GM19328 (cell line): ENCODE measurements at regions not wholly inside any gene's neighbourhood (a gene's known extent, or its start where the extent isn't known, plus 50 kb on each side); places are given as distances from the start of the nearest gene placed in this dataset.

ENCODE experiments used
- ATAC-seq: cut with Tn5 transposase; IDR thresholded peaks from one replicate; pipeline ENCODE4 v1.9.1; 2021; ENCODE audit warnings: mild to moderate bottlenecking, moderate library complexity; ENCODE audit not compliant: unreplicated experiment

GRCh38 chrX:16222151-16222550, 54.9 kb downstream of the MAGEB17 start:
- ATAC-seq: no peak

- ATAC-seq: no peak
Observed at GRCh38 chrX:16223385-16223784, 56.1 kb downstream of the MAGEB17 start.

- peak; percentile 60 for ATAC-seq
Observed at GRCh38 chrX:16239211-16239610, 71.9 kb downstream of the MAGEB17 start.

- no peak for ATAC-seq
Observed at GRCh38 chrX:16240231-16240905, 73.1 kb downstream of the MAGEB17 start.

GRCh38 chrX:16240968-16241367, 73.7 kb downstream of the MAGEB17 start:
- ATAC-seq: no peak

- ATAC-seq: no peak
Observed at GRCh38 chrX:16250296-16250695, 83.0 kb downstream of the MAGEB17 start.

- no peak for ATAC-seq
Observed at GRCh38 chrX:16251782-16252181, 84.5 kb downstream of the MAGEB17 start.

DNA sequence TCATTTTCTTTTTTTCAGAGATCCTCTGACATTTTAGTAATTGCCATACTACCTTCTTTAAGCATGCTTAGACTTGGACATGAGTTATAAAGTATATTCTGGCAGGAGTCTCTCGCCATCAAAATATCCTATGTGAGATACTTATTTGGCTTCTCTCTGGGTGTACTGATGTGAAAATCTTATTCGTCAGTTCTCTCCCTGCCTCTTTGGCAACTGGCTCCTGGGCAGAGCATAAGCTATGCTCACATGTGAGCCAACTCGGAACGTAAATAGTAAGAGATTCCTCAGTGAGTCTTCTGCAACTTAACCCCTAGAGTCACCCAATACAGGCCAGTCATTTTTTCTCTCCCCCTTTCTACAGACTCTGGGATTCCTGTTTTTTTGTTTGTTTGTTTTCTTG, 91.6 kb downstream of the MAGEB17 start:
- no peak for ATAC-seq

DNA sequence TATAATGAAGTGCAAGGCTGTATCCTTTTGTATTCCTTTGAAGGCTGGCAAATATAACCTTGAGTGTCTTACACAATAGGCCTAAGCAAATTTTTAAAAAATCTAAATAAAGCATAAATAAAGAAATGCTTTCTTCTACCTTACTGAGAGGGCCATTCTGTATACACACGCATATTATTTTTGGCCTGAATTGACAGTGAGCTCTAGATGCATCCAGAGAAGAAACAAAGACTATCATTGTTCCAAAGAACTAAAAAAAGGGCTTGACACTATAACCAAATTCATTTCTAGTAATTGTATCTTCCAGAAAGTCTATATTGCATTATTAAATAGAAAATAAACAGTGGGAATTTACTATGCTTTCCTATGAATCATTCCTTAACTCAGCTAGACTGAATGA, 100.2 kb downstream of the MAGEB17 start:
- no peak for ATAC-seq

DNA sequence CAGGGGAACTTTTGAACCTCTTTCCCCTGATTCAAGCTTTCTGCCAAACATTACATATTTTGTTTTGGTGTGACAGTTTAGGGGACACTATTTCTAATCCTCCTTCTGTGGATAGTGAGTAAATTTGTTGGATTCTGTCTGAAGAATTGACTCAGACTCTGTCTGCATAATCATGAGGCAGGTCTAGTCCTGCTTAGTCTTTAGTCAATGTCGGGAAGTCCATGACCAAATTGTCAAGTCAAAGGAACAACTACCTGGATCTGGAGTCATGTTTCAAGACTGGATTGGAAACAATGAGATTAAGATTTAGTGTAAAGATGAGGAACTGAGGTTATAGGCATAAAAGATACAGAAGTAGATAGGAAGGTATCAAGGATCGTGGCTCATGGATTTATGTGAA, 100.9 kb downstream of the MAGEB17 start:
- ATAC-seq: no peak

GRCh38 chrX:16278927-16279326, 111.6 kb downstream of the MAGEB17 start:
- no peak for ATAC-seq

GRCh38 chrX:16282209-16282608, 114.9 kb downstream of the MAGEB17 start:
- no peak for ATAC-seq

DNA sequence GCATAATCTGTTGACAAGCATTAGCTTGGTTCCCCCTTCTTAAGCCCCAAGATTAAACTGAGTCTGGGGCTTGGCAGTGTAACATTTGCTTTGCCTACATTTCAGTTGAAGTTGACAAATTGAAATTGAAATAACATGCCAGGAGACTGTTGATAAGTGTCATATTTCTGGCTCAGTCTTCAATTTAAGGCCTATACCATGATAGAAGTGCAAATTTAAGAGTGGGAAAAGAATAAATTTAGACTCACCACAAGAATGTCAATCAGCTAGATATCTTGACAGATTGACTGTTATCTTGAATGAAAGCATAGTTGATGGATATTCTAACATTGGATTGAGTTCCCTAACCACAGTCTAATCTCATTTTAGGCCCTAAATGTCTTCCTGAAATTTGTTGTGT, 117.6 kb downstream of the MAGEB17 start:
- no peak for ATAC-seq

DNA sequence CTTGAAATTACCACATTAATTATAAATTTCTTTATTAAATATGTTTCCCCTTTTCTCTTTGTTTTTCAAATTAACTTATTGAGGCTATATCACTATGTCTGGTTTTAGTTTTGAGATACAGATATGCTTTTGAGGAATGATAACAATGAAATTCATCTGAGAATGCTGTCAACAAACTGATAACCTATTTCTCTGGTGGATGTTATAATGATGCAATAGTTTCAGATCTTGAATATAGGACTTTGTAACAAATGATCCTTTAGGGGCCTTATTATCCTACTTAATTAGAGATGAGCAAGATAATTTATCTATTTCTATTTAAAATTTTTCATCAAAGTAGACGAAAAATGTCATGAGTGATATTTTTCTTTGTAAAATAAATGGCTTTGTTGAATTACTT, 123.7 kb downstream of the MAGEB17 start:
- ATAC-seq: no peak

DNA sequence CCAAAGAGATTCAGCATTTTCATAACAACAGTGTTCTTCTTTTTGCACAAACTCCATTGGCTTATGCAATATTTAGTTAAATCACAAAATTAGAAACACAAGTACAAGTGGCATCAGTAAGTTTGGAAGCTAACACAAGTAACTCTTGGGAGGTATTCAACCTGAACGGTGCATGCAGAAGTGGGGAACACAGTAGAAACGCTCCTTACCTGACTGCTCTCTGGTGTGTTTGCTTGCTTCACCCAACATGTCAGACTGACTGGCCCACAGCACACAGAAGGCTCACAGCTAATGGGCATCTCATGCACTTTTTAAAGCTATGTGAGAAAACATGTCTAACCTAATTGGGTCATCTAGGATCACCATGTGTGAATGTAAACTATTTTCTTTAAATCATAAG, 133.6 kb downstream of the MAGEB17 start:
- no peak for ATAC-seq

DNA sequence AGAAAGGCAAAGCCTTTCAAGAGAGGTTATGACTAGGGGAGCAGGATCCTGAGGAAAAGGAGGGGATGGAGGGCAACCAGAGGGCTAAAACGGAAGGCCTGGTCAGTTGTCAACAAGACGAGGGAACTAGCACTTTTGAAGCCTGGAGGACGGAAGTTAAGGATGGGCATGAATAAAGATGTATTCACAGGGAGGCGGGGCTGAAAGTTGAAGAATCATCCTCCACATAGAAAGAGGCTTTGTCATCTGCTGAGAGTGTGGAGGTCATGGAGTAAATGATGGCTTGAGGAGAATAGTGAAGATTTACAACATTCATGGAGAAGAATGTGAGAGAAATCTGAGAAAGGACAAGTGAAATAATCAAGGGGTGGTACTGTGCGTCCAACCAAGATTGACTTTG, 137.5 kb downstream of the MAGEB17 start:
- ATAC-seq: no peak

DNA sequence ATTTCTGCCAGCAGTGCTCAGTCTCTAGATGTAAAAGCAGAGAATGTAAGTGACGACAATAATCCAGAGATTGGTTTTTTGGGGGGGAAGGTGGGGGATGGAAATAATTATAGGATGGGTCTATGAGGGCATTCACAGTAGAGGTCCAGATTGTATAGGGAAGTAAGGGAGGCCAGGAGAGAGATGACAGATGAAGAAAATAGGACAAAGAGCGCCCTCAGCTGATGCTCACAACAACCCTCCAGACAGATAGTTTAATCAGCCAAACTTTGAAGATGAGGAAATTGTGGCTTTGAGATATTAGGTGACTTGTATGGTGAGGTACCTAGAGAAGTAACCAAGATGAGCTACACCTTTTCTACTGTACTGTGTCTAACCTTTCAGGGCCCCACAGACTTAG, 137.9 kb downstream of the MAGEB17 start:
- no peak for ATAC-seq

- ATAC-seq: no peak
Observed at GRCh38 chrX:16307950-16308349, 140.7 kb downstream of the MAGEB17 start.

GRCh38 chrX:16308773-16309172, 141.5 kb downstream of the MAGEB17 start:
- no peak for ATAC-seq

DNA sequence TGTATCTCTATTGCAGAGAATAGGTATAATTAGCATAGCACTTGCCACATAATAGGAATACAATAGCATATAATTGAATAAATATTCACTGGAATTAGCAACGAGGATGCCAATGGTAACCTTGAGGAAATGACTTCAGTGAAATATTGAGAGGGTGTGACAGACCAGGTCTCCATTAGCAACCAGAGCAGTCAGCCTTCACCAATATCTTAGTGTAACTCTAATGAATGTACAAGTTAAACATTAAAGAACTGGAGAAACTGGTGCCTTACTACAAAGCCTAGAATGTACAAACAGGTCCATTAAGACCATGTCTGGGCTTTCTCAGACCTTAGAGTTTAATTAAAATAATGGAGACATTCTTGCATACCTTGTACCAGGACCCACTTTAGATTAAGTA, 143.0 kb downstream of the MAGEB17 start:
- no peak for ATAC-seq

- ATAC-seq: no peak
Observed at GRCh38 chrX:16311671-16312070, 144.4 kb downstream of the MAGEB17 start.

DNA sequence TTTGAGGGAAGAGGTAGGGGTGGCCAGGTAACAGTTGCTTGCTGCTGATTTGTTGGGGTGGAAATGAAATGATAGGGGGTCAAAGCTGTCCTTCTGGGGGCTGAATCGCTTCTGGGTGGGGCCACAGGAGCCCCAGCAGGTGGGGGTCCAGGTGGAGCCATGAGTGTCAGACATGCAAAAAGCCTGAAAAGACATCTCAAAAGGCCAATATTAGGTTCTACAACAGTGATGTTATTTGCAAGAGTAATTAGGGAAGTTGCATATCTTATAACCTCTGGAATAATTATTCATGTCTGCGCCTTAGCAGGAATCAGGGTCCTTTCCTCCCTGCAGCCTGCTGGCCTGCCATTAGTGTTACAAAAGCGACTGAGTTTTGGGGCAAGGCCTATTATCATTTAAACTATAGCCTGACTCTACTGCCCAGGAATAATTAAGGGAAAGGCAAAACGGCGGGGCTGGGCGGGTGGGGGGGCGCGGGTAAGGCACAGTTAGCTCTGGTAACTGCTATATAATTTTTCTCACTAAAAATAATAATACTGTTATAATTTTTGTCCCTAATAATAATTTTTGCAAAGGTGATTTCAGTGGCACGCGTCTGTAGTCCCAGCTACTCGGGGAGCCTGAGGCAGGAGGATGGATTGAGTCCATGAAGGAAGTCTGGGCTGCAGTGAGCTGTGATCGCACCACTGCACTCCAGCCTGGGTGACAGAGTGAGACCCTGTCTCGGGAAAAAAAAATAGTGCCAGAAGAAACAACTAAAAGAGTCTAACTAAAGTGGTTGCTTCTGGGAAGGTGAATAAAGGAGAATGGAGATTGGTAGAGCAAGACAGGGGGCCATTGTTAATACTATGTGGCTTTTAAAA, 145.7 kb downstream of the MAGEB17 start:
- ATAC-seq: no peak
